ENCODE measurements at regions not wholly inside any gene's neighbourhood (a gene's known extent, or its start where the extent isn't known, plus 50 kb on each side); places are given as distances from the start of the nearest gene placed in this dataset.

GRCh38 chr2:40915651-40916050 lies 463.8 kb upstream of the SLC8A1 start:
- TF ChIP-seq CTCF (IDR thresholded peaks at IDR 0.05) (no peak), POLR2A (IDR thresholded peaks at IDR 0.05) (no peak)
